ENCODE measurements at regions not wholly inside any gene's neighbourhood (a gene's known extent, or its start where the extent isn't known, plus 50 kb on each side); places are given as distances from the start of the nearest gene placed in this dataset.

- TF ChIP-seq, protein P1, sequence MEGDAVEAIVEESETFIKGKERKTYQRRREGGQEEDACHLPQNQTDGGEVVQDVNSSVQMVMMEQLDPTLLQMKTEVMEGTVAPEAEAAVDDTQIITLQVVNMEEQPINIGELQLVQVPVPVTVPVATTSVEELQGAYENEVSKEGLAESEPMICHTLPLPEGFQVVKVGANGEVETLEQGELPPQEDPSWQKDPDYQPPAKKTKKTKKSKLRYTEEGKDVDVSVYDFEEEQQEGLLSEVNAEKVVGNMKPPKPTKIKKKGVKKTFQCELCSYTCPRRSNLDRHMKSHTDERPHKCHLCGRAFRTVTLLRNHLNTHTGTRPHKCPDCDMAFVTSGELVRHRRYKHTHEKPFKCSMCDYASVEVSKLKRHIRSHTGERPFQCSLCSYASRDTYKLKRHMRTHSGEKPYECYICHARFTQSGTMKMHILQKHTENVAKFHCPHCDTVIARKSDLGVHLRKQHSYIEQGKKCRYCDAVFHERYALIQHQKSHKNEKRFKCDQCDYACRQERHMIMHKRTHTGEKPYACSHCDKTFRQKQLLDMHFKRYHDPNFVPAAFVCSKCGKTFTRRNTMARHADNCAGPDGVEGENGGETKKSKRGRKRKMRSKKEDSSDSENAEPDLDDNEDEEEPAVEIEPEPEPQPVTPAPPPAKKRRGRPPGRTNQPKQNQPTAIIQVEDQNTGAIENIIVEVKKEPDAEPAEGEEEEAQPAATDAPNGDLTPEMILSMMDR (IDR thresholded peaks at IDR 0.05; ENCODE audit: insufficient read depth, low read length, poor library complexity, severe bottlenecking): peak; percentile 92
- no peak for TF ChIP-seq EZH2phosphoT487 (conservative IDR thresholded peaks at IDR 0.05; ENCODE audit: low read length)
Observed at GRCh38 chr2:59025157-59025757, 784.1 kb upstream of the FANCL start.
